Adrenal gland (tissue), 5 donors: ENCODE measurements at regions not wholly inside any gene's neighbourhood (a gene's known extent, or its start where the extent isn't known, plus 50 kb on each side); places are given as distances from the start of the nearest gene placed in this dataset.

Experiments
- CTCF ChIP-seq, 6 experiments: fragments of 450-650 bp in 4 of 6; fragments of 200-600 bp in 2 of 6; sonication (generic) in 1 of 6; IDR thresholded peaks; 1 replicate in 5 of 6; 2 replicates in 1 of 6; pipeline versions ENCODE4 v1.5.1 to v1.8.0; 2016 to 2021; ENCODE audit warnings: antibody characterized with exemption in 6 of 6, mild to moderate bottlenecking in 2 of 6, moderate library complexity in 1 of 6
- POLR2A ChIP-seq, 2 donors: fragments of 450-650 bp; IDR thresholded peaks; one replicate each; pipeline ENCODE4 v1.6.1; 2017; ENCODE audit warnings: antibody characterized with exemption in 2 of 2, mild to moderate bottlenecking in 2 of 2, moderate library complexity in 1 of 2
- donor health status: DM: no; HTN: no; CAD: no.

DNA sequence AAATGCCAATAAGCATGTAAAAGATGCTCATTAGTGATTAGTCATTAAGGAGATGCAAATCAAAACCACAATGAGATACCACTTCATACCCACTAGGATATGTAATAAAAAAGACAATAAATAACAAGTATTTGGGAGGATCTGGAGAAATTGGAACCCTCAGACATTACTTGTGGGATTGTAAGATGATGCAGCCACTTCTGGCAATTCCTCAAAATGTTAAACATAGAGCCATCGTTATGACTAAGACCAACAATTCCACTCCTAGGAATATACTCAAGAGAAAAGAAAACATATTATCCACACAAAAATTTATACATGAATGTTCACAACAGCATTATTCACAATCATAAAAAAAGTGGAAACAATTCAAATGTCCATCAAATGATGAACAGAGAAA, 336.2 kb upstream of the PMFBP1 start:
- no peak for TF ChIP-seq CTCF (IDR thresholded peaks at IDR 0.05)
- TF ChIP-seq POLR2A (IDR thresholded peaks at IDR 0.05), result no peak
